Endothelial cell of umbilical vein (primary cell): ENCODE measurements at regions not wholly inside any gene's neighbourhood (a gene's known extent, or its start where the extent isn't known, plus 50 kb on each side); places are given as distances from the start of the nearest gene placed in this dataset.

Source experiments
- BruUV-seq: library from RNA; stranded (reverse); fragments of 400-500 nt; replicated peaks from 2 replicates; lab custom pipeline; 2021; lab: Mats Ljungman, UMichigan
- CTCF ChIA-PET: fragments of 300-600, 350-600 bp; sonication (Branson Sonifier 250); formaldehyde crosslinking; loops from one replicate; lab custom pipeline; 2021; ENCODE audit warnings: antibody characterized with exemption, inconsistent platforms; lab: Charles Lee
- POLR2A ChIA-PET: fragments of 300-600, 350-600 bp; sonication (Branson Sonifier 250); formaldehyde crosslinking; loops from one replicate; lab custom pipeline; 2021; ENCODE audit warnings: antibody characterized with exemption, inconsistent platforms; lab: Charles Lee
- DNase-seq: peaks from one replicate; pipeline ENCODE4 v3.0.0-alpha.2; 2011; ENCODE audit warnings: low read depth, low spot score
- FAIRE-seq: peaks from 2 replicates; lab custom pipeline; 2011; peaks lifted over from hg19 to GRCh38; lab: Jason Lieb, UNC
- H2AFZ ChIP-seq: 2 replicates; pipeline ENCODE4 v1.6.0; 2012; ENCODE audit warnings: low read depth, low read length, control low read depth, inconsistent platforms
- H3K27ac ChIP-seq: 2 replicates; pipeline ENCODE4 v1.5.1; 2011; ENCODE audit warnings: low read depth, mild to moderate bottlenecking, control low read depth, low read length, moderate library complexity; ENCODE audit not compliant: insufficient read depth
- H3K27me3 ChIP-seq, 2 experiments: 2 replicates each; pipeline versions ENCODE4 v1.6.0 to v1.6.1; 2011; ENCODE audit warnings: low read length in 2 of 2, mixed read lengths in 1 of 2; ENCODE audit not compliant: control insufficient read depth in 2 of 2, insufficient read depth in 2 of 2
- H3K36me3 ChIP-seq, 2 experiments: 2 replicates in 1 of 2; 3 replicates in 1 of 2; pipeline ENCODE4 v1.5.1; 2011; ENCODE audit warnings: low read length in 2 of 2, mild to moderate bottlenecking in 1 of 2, moderate library complexity in 1 of 2; ENCODE audit not compliant: control insufficient read depth in 2 of 2, insufficient read depth in 2 of 2; ENCODE audit errors: extremely low read depth in 1 of 2
- H3K4me1 ChIP-seq: 3 replicates; pipeline ENCODE4 v1.5.1; 2011; ENCODE audit warnings: mild to moderate bottlenecking, low read length; ENCODE audit not compliant: control insufficient read depth, insufficient read depth; ENCODE audit errors: extremely low read depth
- H3K4me2 ChIP-seq: 2 replicates; pipeline ENCODE4 v1.6.1; 2011; ENCODE audit warnings: low read length, control low read depth, mixed read lengths; ENCODE audit not compliant: insufficient read depth
- H3K4me3 ChIP-seq, 3 experiments: fragments of 200-600 bp in 1 of 3; sonication (generic), shearing (Covaris generic) in 1 of 3; replicated peaks in 1 of 3; 2 replicates each; pipeline ENCODE4 v1.5.1; 2011 to 2016; ENCODE audit warnings: control low read depth in 3 of 3, low read length in 3 of 3, mild to moderate bottlenecking in 2 of 3, inconsistent platforms in 1 of 3, low read depth in 1 of 3, moderate library complexity in 1 of 3; ENCODE audit not compliant: insufficient read depth in 1 of 3
- H3K79me2 ChIP-seq: 2 replicates; pipeline ENCODE4 v1.6.0; 2012; ENCODE audit warnings: low read length, inconsistent platforms; ENCODE audit not compliant: control insufficient read depth, insufficient read depth
- H3K9ac ChIP-seq: replicated peaks from 2 replicates; pipeline ENCODE3; 2011; ENCODE audit warnings: low read length, control low read depth; ENCODE audit not compliant: insufficient read depth; ENCODE audit errors: extremely low read depth
- H3K9me1 ChIP-seq: replicated peaks from 3 replicates; pipeline ENCODE4 v1.6.0; 2011; ENCODE audit warnings: mild to moderate bottlenecking, low read length; ENCODE audit not compliant: control insufficient read depth, insufficient read depth; ENCODE audit errors: extremely low read depth
- H3K9me3 ChIP-seq: replicated peaks from 2 replicates; pipeline ENCODE4 v1.5.1; 2012; ENCODE audit warnings: low read length, inconsistent platforms; ENCODE audit not compliant: control insufficient read depth, insufficient read depth
- H4K20me1 ChIP-seq: replicated peaks from 2 replicates; pipeline ENCODE3; 2011; ENCODE audit warnings: mild to moderate bottlenecking, low read length; ENCODE audit not compliant: control insufficient read depth, insufficient read depth; ENCODE audit errors: extremely low read depth
- EZH2 ChIP-seq: IDR thresholded peaks from 2 replicates; pipeline ENCODE4 v1.6.1; 2012; ENCODE audit warnings: borderline replicate concordance, low read depth, mild to moderate bottlenecking, moderate library complexity, low read length, inconsistent platforms; ENCODE audit not compliant: severe bottlenecking
- FOS ChIP-seq: IDR thresholded peaks from 2 replicates; pipeline ENCODE4 v1.6.1; 2011; ENCODE audit warnings: mild to moderate bottlenecking, low read length, moderate library complexity, borderline replicate concordance; ENCODE audit not compliant: insufficient read depth
- GATA2 ChIP-seq: IDR thresholded peaks from 2 replicates; pipeline ENCODE4 v1.7.0; 2011; ENCODE audit warnings: low read depth, mild to moderate bottlenecking, moderate library complexity, mixed read lengths, low read length; ENCODE audit not compliant: insufficient read length, insufficient read depth
- JUN ChIP-seq: IDR thresholded peaks from 2 replicates; pipeline ENCODE4 v1.6.1; 2011; ENCODE audit warnings: borderline replicate concordance, low read depth; ENCODE audit not compliant: insufficient read length, insufficient read depth
- MYC ChIP-seq: IDR thresholded peaks from one replicate; pipeline ENCODE4 v1.6.1; 2011; ENCODE audit warnings: mild to moderate bottlenecking, low read depth, low read length
- POLR2A ChIP-seq: IDR thresholded peaks from 2 replicates; pipeline ENCODE4 v1.6.1; 2012; ENCODE audit warnings: low read depth, mild to moderate bottlenecking, control low read depth, low read length
- POLR2AphosphoS5 ChIP-seq: IDR thresholded peaks from 2 replicates; pipeline ENCODE4 v1.6.1; 2012; ENCODE audit warnings: low read depth, mild to moderate bottlenecking, control low read depth, low read length, moderate library complexity; ENCODE audit not compliant: insufficient read depth
- dilution Hi-C: fragments of 300-500 bp; cut with MboI; formaldehyde crosslinking; loops from one replicate; pipeline ENCODE4 v1.15.0; 2019; ENCODE audit warnings: low sequenced_read_pairs; ENCODE audit not compliant: extremely low pct_ligation_motif_present
- intact Hi-C: fragments of 100-400 bp; cut with micrococcal nuclease; formaldehyde crosslinking; loops from one replicate; pipeline ENCODE4 v1.10.0; 2022
- TF ChIP-seq, protein P1 (sequence below): IDR thresholded peaks from 2 replicates; pipeline ENCODE4 v1.6.1; 2011; ENCODE audit not compliant: insufficient read depth, insufficient read length
- TF ChIP-seq, protein P2 (sequence below), 2 donors: IDR thresholded peaks; 1 replicate in 1 of 2; 2 replicates in 1 of 2; pipeline ENCODE4 v1.5.1; 2011; ENCODE audit warnings: low read length in 2 of 2, mild to moderate bottlenecking in 2 of 2, moderate library complexity in 2 of 2, control low read depth in 1 of 2, inconsistent platforms in 1 of 2, low read depth in 1 of 2; ENCODE audit not compliant: insufficient read depth in 1 of 2; ENCODE audit errors: extremely low read depth in 1 of 2

DNA sequence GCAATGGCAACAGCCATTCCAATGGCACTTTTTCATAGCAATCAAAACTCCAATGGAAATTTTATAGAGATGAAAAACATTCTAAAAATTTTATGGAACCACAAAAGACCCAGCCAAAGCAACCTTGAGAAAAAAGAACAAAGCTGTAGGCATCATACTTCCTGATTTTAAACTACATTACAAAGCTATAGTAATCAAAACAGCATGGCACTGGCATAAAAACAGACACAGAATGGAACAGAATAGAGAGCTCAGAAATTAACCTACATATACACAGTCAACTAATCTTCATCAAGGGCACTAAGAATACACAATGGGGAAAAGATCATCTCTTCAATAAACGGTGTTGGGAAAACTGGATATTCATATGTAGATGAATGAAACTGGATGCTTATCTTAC lies 401.5 kb downstream of the NPHP4 start:
- no TSS peak for BruUV-seq
- Histone ChIP-seq H3K79me2 (no peaks in the 10 kb centered on the region), H3K27ac (no peak overlapping the region), H2AFZ (no peak overlapping the region), H3K9me3 (peaks cover 4% of the 10 kb centered on the region), H3K4me2 (no peak overlapping the region), H3K36me3 (no peaks in the 10 kb centered on the region), H3K27me3 (no peaks in the 10 kb centered on the region), H3K9me1 (no peaks in the 10 kb centered on the region), H4K20me1 (no peaks in the 10 kb centered on the region), H3K9ac (no peak overlapping the region), H3K4me1 (no peaks in the 10 kb centered on the region), H3K4me3 (no peak overlapping the region)
- FAIRE-seq (no peak), DNase-seq (no peak)
- TF ChIP-seq POLR2AphosphoS5, result no peak
- POLR2A ChIA-PET, result no interaction called here
- CTCF ChIA-PET, result no interaction called here
- dilution Hi-C loops, result no loop called here
- intact Hi-C loops, result no loop called here

DNA sequence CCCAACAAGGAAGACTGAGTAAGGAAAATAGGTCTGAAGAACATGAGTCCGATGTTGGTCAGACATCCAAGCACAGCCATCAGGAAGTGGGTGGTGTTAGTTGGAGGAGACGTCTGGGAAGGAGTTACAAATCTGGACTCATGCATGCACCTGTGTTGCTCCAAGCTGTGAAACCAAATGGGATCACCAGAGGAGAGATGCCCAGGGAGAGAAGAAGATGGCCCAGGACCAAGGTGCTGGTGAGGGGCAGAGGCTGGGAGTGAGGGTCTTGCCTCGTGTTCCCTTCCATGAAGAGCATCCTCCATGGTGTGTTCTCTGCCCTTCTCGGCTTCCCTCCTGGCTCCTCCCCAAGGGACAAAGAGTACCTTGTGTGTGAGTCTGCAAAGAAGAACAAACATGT lies 405.6 kb downstream of the NPHP4 start:
- H3K4me2 ChIP-seq, result no peak overlapping the region
- H3K4me3 ChIP-seq, result no peak overlapping the region
- H3K4me1 ChIP-seq, result no peaks in the 10 kb centered on the region
- dilution Hi-C loops, result no loop called here
- DNase-seq (no peak), FAIRE-seq (no peak)
- intact Hi-C loops, result no loop called here
- H3K27ac ChIP-seq, result no peak overlapping the region
- TF ChIP-seq POLR2AphosphoS5, result no peak
- no peak for TF ChIP-seq POLR2A
- TF ChIP-seq FOS, result no peak
- TF ChIP-seq GATA2, result no peak
- TF ChIP-seq, protein P1, sequence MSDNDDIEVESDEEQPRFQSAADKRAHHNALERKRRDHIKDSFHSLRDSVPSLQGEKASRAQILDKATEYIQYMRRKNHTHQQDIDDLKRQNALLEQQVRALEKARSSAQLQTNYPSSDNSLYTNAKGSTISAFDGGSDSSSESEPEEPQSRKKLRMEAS, result no peak
- TF ChIP-seq EZH2, result no peak
- no peak for TF ChIP-seq MYC
- TF ChIP-seq, protein P2, sequence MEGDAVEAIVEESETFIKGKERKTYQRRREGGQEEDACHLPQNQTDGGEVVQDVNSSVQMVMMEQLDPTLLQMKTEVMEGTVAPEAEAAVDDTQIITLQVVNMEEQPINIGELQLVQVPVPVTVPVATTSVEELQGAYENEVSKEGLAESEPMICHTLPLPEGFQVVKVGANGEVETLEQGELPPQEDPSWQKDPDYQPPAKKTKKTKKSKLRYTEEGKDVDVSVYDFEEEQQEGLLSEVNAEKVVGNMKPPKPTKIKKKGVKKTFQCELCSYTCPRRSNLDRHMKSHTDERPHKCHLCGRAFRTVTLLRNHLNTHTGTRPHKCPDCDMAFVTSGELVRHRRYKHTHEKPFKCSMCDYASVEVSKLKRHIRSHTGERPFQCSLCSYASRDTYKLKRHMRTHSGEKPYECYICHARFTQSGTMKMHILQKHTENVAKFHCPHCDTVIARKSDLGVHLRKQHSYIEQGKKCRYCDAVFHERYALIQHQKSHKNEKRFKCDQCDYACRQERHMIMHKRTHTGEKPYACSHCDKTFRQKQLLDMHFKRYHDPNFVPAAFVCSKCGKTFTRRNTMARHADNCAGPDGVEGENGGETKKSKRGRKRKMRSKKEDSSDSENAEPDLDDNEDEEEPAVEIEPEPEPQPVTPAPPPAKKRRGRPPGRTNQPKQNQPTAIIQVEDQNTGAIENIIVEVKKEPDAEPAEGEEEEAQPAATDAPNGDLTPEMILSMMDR (IDR thresholded peaks at IDR 0.05; ENCODE audit: extremely low read depth in 1 of 2, insufficient read depth in 1 of 2, low read depth in 1 of 2, low read length in 2 of 2), result no peak
- no peak for TF ChIP-seq JUN
- H3K9ac ChIP-seq, result no peak overlapping the region
- no peaks in the 10 kb centered on the region for H4K20me1 ChIP-seq
- H2AFZ ChIP-seq, result no peak overlapping the region
- no peaks in the 10 kb centered on the region for H3K27me3 ChIP-seq
- BruUV-seq, result no TSS peak
- CTCF ChIA-PET, result no interaction called here
- no peaks in the 10 kb centered on the region for H3K9me1 ChIP-seq
- POLR2A ChIA-PET, result no interaction called here
- peaks cover 4% of the 10 kb centered on the region for H3K9me3 ChIP-seq
- H3K79me2 ChIP-seq, result no peaks in the 10 kb centered on the region
- H3K36me3 ChIP-seq, result no peaks in the 10 kb centered on the region
